ENCODE measurements at regions not wholly inside any gene's neighbourhood (a gene's known extent, or its start where the extent isn't known, plus 50 kb on each side); places are given as distances from the start of the nearest gene placed in this dataset.

GRCh38 chr7:118013252-118014010, 140.2 kb upstream of the CTTNBP2 start:
- no peak for TF ChIP-seq CTCF (IDR thresholded peaks at IDR 0.05)
- TF ChIP-seq POLR2A (IDR thresholded peaks at IDR 0.05): no peak
